ENCODE measurements at regions not wholly inside any gene's neighbourhood (a gene's known extent, or its start where the extent isn't known, plus 50 kb on each side); places are given as distances from the start of the nearest gene placed in this dataset.

DNA sequence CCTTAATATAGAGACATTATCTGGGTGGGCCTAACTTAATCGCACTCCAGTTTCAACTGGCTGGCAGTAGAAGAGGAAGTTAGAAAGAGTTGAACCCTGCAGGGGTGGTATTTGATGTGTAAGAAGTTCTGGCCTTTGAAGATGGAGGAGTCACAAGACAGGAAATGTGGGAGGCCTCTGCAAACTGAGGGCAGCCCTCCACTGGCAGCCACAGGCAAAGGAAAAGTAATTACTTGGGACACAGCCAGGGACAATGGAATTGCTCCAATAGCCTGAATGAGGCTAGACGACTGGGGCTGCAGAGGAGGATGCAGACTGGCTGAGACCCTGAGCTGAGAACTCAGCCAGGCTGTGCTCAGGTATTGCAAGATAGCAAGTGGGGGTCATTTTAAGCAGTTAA is 703.3 kb upstream of the ARGLU1 start:
- Histone ChIP-seq H3K4me1 (ENCODE audit: insufficient read depth, low read length) (no peaks in the 10 kb centered on the region), H3K27ac (ENCODE audit: low read depth, low read length) (no peak overlapping the region), H3K9me3 (ENCODE audit: control insufficient read depth in 1 of 2, low read length in 2 of 2) (no peaks in the 10 kb centered on the region), H3K36me3 (ENCODE audit: insufficient read depth, low read length) (no peaks in the 10 kb centered on the region), H3K4me3 (ENCODE audit: low read length in 2 of 2) (no peak overlapping the region), H3K27me3 (ENCODE audit: insufficient read depth, low read length) (no peaks in the 10 kb centered on the region)
- Mint-ChIP-seq H3K36me3 (no peaks in the 10 kb centered on the region), H3K27ac (no peak overlapping the region), H3K9me3 (peaks cover 0 to 9% (median 4%) of the 10 kb centered on the region in 8 donors), H3K4me1 (no peaks in the 10 kb centered on the region), H3K4me3 (no peak overlapping the region), H3K27me3 (no peaks in the 10 kb centered on the region)
- intact Hi-C loops (cut with micrococcal nuclease), result no loop called here
- ChIA-PET CTCF (ENCODE audit: partially characterized antibody) (no interaction called here), POLR2A (ENCODE audit: partially characterized antibody) (no interaction called here)
- DNase-seq, result no peak

DNA sequence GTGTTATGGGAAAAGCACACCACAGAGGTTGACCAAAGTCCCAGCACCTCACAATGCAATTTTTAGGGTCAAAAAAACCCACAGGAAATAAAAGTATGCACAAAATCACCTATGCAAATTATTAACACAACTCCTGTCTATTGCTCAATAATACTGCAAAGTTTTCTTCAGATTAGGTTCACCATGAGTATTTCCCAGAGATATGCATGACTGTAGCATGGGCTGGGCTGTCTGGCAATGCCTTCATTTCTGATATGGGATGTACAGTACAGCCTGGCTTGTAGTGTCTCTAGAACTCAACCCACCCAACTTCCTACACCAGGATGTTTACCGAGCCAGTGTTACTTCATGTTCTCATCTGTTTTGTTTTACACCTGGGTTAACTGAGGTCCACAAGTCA is 698.7 kb upstream of the ARGLU1 start:
- intact Hi-C loops (cut with micrococcal nuclease), result no loop called here
- no peak overlapping the region for H3K27ac ChIP-seq (ENCODE audit: low read depth, low read length)
- POLR2A ChIA-PET (ENCODE audit: partially characterized antibody), result no interaction called here
- no peak overlapping the region for H3K27ac Mint-ChIP-seq
- no peaks in the 10 kb centered on the region for H3K4me1 ChIP-seq (ENCODE audit: insufficient read depth, low read length)
- H3K4me3 ChIP-seq (ENCODE audit: low read length in 2 of 2), result no peak overlapping the region
- no peaks in the 10 kb centered on the region for H3K36me3 Mint-ChIP-seq
- no peak for DNase-seq
- no peaks in the 10 kb centered on the region for H3K36me3 ChIP-seq (ENCODE audit: insufficient read depth, low read length)
- H3K27me3 ChIP-seq (ENCODE audit: insufficient read depth, low read length), result no peaks in the 10 kb centered on the region
- CTCF ChIA-PET (ENCODE audit: partially characterized antibody), result no interaction called here
- H3K4me3 Mint-ChIP-seq, result no peak overlapping the region
- H3K9me3 Mint-ChIP-seq, result peaks cover 0 to 13% (median 5%) of the 10 kb centered on the region in 8 donors
- H3K9me3 ChIP-seq (ENCODE audit: control insufficient read depth in 1 of 2, low read length in 2 of 2), result no peaks in the 10 kb centered on the region
- no peaks in the 10 kb centered on the region for H3K27me3 Mint-ChIP-seq
- no peaks in the 10 kb centered on the region for H3K4me1 Mint-ChIP-seq

DNA sequence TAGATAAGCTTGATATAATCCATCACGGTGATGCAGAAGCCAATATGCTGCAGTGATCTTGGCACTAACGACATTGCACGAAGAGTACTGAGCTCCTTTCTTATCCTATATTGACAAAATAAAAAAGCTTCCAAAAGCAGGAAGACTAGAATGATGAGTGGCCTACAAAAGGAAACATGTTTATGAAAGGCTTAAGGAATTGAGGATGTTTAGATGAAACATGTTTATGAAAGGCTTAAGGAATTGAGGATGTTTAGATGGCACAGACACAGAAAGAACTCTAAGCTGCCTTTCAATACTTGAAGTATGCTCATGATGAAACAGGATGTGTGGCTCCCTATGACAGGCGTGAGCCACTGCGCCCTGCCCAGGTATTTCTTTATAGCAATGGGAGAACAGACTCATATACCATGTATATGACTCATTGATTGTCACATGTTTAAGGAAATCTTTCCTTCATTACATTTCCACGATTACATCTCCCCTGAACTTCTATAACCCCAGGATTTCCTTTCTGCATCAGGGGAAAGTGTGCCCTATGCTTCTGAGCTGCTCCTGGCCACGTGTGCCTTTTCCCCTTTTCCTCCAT is 690.8 kb upstream of the ARGLU1 start:
- no peaks in the 10 kb centered on the region for H3K27me3 ChIP-seq (ENCODE audit: insufficient read depth, low read length)
- H3K4me3 Mint-ChIP-seq, result no peak overlapping the region
- no peak for DNase-seq
- POLR2A ChIA-PET (ENCODE audit: partially characterized antibody), result no interaction called here
- H3K9me3 Mint-ChIP-seq, result peaks cover 0 to 4% (median 0%) of the 10 kb centered on the region in 8 donors
- H3K4me3 ChIP-seq (ENCODE audit: low read length in 2 of 2), result no peak overlapping the region
- no peaks in the 10 kb centered on the region for H3K4me1 ChIP-seq (ENCODE audit: insufficient read depth, low read length)
- CTCF ChIA-PET (ENCODE audit: partially characterized antibody), result no interaction called here
- H3K36me3 Mint-ChIP-seq, result no peaks in the 10 kb centered on the region
- H3K9me3 ChIP-seq (ENCODE audit: control insufficient read depth in 1 of 2, low read length in 2 of 2), result no peaks in the 10 kb centered on the region
- intact Hi-C loops (cut with micrococcal nuclease), result no loop called here
- H3K27ac Mint-ChIP-seq, result no peak overlapping the region
- no peak overlapping the region for H3K27ac ChIP-seq (ENCODE audit: low read depth, low read length)
- peaks cover 0 to 1% of the 10 kb centered on the region in 2 donors for H3K27me3 Mint-ChIP-seq
- H3K36me3 ChIP-seq (ENCODE audit: insufficient read depth, low read length), result no peaks in the 10 kb centered on the region
- no peaks in the 10 kb centered on the region for H3K4me1 Mint-ChIP-seq

DNA sequence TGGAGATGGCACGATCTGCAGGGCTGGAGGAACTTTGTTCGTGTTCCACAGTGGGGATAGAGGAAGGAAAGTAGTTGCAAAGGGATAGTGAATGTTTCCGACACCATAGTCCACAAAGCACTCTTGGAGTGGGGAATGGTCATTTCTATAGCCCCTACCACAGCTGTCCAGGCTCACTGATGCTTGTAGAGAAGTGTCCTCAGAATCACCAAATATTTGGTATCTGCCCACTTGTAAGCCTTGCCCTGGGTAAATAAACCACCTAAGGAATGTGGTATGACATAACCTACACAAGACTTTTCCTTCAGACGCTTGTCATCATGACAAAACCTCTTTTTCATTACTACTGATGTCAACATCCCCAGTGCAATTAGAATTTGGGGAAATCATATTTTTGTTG is 686.5 kb upstream of the ARGLU1 start:
- Mint-ChIP-seq H3K27ac (no peak overlapping the region), H3K4me1 (no peaks in the 10 kb centered on the region), H3K4me3 (no peak overlapping the region), H3K9me3 (peaks cover 0 to 1% (median 0%) of the 10 kb centered on the region in 8 donors), H3K36me3 (no peaks in the 10 kb centered on the region), H3K27me3 (no peaks in the 10 kb centered on the region)
- DNase-seq, result no peak
- Histone ChIP-seq H3K4me3 (ENCODE audit: low read length in 2 of 2) (no peak overlapping the region), H3K27me3 (ENCODE audit: insufficient read depth, low read length) (no peaks in the 10 kb centered on the region), H3K36me3 (ENCODE audit: insufficient read depth, low read length) (no peaks in the 10 kb centered on the region), H3K27ac (ENCODE audit: low read depth, low read length) (no peak overlapping the region), H3K4me1 (ENCODE audit: insufficient read depth, low read length) (no peaks in the 10 kb centered on the region), H3K9me3 (ENCODE audit: control insufficient read depth in 1 of 2, low read length in 2 of 2) (no peaks in the 10 kb centered on the region)
- ChIA-PET POLR2A (ENCODE audit: partially characterized antibody) (no interaction called here), CTCF (ENCODE audit: partially characterized antibody) (no interaction called here)
- intact Hi-C loops (cut with micrococcal nuclease), result no loop called here

DNA sequence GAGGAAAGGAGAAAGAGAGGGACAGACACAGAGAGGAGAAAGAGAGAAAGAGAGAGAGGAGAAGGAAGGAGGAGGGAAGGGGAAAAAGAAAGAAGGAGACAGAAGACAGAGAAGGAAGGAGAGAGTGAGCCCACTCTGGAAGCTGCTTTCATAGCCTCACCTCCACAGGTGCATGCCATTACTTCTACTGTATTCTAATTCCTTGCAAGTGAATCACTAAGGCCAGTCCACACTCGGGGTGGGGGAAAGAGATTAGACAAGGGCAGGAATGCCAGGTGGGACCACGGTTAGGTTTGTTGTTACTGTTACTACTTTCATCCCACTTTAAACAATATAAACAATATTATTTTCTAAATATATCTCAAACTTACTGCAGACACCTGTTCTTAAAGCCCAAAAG is 684.5 kb upstream of the ARGLU1 start:
- Mint-ChIP-seq H3K27me3 (no peaks in the 10 kb centered on the region), H3K9me3 (peaks cover 0 to 3% (median 0%) of the 10 kb centered on the region in 8 donors), H3K36me3 (no peaks in the 10 kb centered on the region), H3K4me1 (no peaks in the 10 kb centered on the region), H3K4me3 (no peak overlapping the region), H3K27ac (no peak overlapping the region)
- H3K4me3 ChIP-seq (ENCODE audit: low read length in 2 of 2), result no peak overlapping the region
- ChIA-PET POLR2A (ENCODE audit: partially characterized antibody) (no interaction called here), CTCF (ENCODE audit: partially characterized antibody) (no interaction called here)
- intact Hi-C loops (cut with micrococcal nuclease), result no loop called here
- H3K36me3 ChIP-seq (ENCODE audit: insufficient read depth, low read length), result no peaks in the 10 kb centered on the region
- H3K27me3 ChIP-seq (ENCODE audit: insufficient read depth, low read length), result no peaks in the 10 kb centered on the region
- no peak overlapping the region for H3K27ac ChIP-seq (ENCODE audit: low read depth, low read length)
- H3K4me1 ChIP-seq (ENCODE audit: insufficient read depth, low read length), result no peaks in the 10 kb centered on the region
- no peaks in the 10 kb centered on the region for H3K9me3 ChIP-seq (ENCODE audit: control insufficient read depth in 1 of 2, low read length in 2 of 2)
- no peak for DNase-seq

DNA sequence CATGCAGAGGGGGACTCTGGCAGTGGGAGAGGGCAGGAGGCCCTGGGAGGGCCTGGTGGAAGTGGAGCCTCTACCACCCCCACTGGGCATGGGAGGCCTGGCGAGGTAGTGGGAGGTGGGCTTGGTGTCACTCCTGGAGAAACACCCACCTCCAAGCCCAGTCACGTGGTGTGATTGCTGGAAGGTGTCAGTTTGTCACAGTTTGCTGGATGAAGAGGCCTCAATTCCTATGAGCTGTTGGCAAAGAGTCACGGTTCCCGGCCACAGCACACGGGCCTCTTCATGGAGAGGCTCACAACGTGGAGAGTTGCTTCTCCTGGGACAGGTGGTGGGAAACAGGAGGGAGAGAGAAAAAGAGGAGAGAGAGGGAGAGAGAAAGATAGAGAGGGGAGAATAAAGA is 684.1 kb upstream of the ARGLU1 start:
- Histone ChIP-seq H3K9me3 (ENCODE audit: control insufficient read depth in 1 of 2, low read length in 2 of 2) (no peaks in the 10 kb centered on the region), H3K4me1 (ENCODE audit: insufficient read depth, low read length) (no peaks in the 10 kb centered on the region), H3K36me3 (ENCODE audit: insufficient read depth, low read length) (no peaks in the 10 kb centered on the region), H3K27me3 (ENCODE audit: insufficient read depth, low read length) (no peaks in the 10 kb centered on the region), H3K4me3 (ENCODE audit: low read length in 2 of 2) (no peak overlapping the region), H3K27ac (ENCODE audit: low read depth, low read length) (no peak overlapping the region)
- Mint-ChIP-seq H3K27me3 (no peaks in the 10 kb centered on the region), H3K36me3 (no peaks in the 10 kb centered on the region), H3K4me3 (no peak overlapping the region), H3K4me1 (no peaks in the 10 kb centered on the region), H3K9me3 (peaks cover 0 to 5% (median 0%) of the 10 kb centered on the region in 8 donors), H3K27ac (no peak overlapping the region)
- intact Hi-C loops (cut with micrococcal nuclease), result no loop called here
- CTCF ChIA-PET (ENCODE audit: partially characterized antibody), result no interaction called here
- DNase-seq, result no peak
- POLR2A ChIA-PET (ENCODE audit: partially characterized antibody), result no interaction called here

DNA sequence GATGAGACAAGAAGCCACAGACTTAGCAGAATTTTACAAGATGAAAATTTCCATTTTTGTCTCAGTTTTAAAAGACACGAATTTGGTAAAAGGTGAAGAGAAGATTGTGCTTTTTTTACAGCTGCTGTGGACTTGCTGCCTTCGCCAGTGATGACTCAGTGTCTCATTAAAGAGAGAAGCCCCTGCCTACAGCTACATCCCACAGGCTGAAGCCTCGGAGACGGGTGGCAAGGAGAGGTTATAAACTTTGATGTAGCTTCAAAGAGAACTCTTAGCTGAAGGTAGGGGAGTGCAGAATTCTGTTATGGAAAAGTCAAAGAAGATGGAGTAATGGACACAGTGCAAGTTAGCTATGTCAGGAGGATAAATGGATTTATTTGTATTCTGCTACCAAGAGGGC is 683.4 kb upstream of the ARGLU1 start:
- H3K4me1 ChIP-seq (ENCODE audit: insufficient read depth, low read length), result no peaks in the 10 kb centered on the region
- peaks cover 0 to 5% (median 0%) of the 10 kb centered on the region in 8 donors for H3K9me3 Mint-ChIP-seq
- no peak overlapping the region for H3K27ac ChIP-seq (ENCODE audit: low read depth, low read length)
- peak overlapping the region in 1 of 8 donors; percentile 32 for H3K4me3 Mint-ChIP-seq
- CTCF ChIA-PET (ENCODE audit: partially characterized antibody), result no interaction called here
- POLR2A ChIA-PET (ENCODE audit: partially characterized antibody), result no interaction called here
- no peaks in the 10 kb centered on the region for H3K27me3 Mint-ChIP-seq
- no peaks in the 10 kb centered on the region for H3K9me3 ChIP-seq (ENCODE audit: control insufficient read depth in 1 of 2, low read length in 2 of 2)
- H3K4me3 ChIP-seq (ENCODE audit: low read length in 2 of 2), result no peak overlapping the region
- H3K27me3 ChIP-seq (ENCODE audit: insufficient read depth, low read length), result no peaks in the 10 kb centered on the region
- intact Hi-C loops (cut with micrococcal nuclease), result no loop called here
- no peak overlapping the region for H3K27ac Mint-ChIP-seq
- no peak for DNase-seq
- no peaks in the 10 kb centered on the region for H3K36me3 ChIP-seq (ENCODE audit: insufficient read depth, low read length)
- no peaks in the 10 kb centered on the region for H3K36me3 Mint-ChIP-seq
- no peaks in the 10 kb centered on the region for H3K4me1 Mint-ChIP-seq

DNA sequence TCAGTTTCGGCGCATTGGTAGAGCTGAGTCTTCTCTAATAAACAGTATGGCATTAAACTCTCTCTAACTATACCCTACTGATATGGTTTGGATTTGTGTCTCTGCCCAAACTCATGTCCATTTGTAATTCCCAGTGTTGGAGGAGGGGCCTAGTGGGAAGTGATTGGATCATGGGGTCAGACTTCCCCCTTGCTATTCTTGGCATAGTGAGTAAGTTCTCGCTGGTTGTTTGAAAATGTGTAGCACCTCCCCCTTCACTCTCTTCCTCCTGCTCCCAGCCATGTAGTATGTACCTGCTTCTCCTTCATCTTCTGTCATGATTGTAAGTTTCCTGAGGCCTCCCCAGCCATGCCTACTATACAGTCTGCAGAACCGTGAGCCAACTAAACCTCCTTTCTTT is 682.7 kb upstream of the ARGLU1 start:
- ChIA-PET CTCF (ENCODE audit: partially characterized antibody) (no interaction called here), POLR2A (ENCODE audit: partially characterized antibody) (no interaction called here)
- H3K27ac Mint-ChIP-seq, result no peak overlapping the region
- no peaks in the 10 kb centered on the region for H3K4me1 Mint-ChIP-seq
- Histone ChIP-seq H3K27me3 (ENCODE audit: insufficient read depth, low read length) (no peaks in the 10 kb centered on the region), H3K27ac (ENCODE audit: low read depth, low read length) (no peak overlapping the region), H3K36me3 (ENCODE audit: insufficient read depth, low read length) (no peaks in the 10 kb centered on the region), H3K4me3 (ENCODE audit: low read length in 2 of 2) (no peak overlapping the region), H3K4me1 (ENCODE audit: insufficient read depth, low read length) (no peaks in the 10 kb centered on the region), H3K9me3 (ENCODE audit: control insufficient read depth in 1 of 2, low read length in 2 of 2) (no peaks in the 10 kb centered on the region)
- no peaks in the 10 kb centered on the region for H3K36me3 Mint-ChIP-seq
- H3K9me3 Mint-ChIP-seq, result peaks cover 0 to 7% (median 0%) of the 10 kb centered on the region in 8 donors
- intact Hi-C loops (cut with micrococcal nuclease), result no loop called here
- no peak overlapping the region for H3K4me3 Mint-ChIP-seq
- DNase-seq, result no peak
- H3K27me3 Mint-ChIP-seq, result no peaks in the 10 kb centered on the region

Data from CD4-positive, alpha-beta memory T cell (primary cell).